Cardiac fibroblast (primary cell): ENCODE measurements at regions not wholly inside any gene's neighbourhood (a gene's known extent, or its start where the extent isn't known, plus 50 kb on each side); places are given as distances from the start of the nearest gene placed in this dataset.
"Not testable (repeated sequence)": the region's sequence is repeated elsewhere in the genome, so short reads cannot be mapped to it uniquely, and the experiment has no call there.

Source experiments
- DNase-seq, 2 donors: peaks; one replicate each; pipeline versions ENCODE4 v3.0.0 to v3.0.0-alpha.2; 2010; ENCODE audit warnings: low read depth in 2 of 2
- H3K4me3 ChIP-seq, 2 donors: replicated peaks in 1 of 2; 1 replicate in 1 of 2; 2 replicates in 1 of 2; pipeline ENCODE4 v1.5.1; 2011; ENCODE audit warnings: low read depth in 2 of 2, low read length in 2 of 2, mild to moderate bottlenecking in 2 of 2, moderate library complexity in 1 of 2
- TF ChIP-seq, protein P1 (sequence below): IDR thresholded peaks from one replicate; pipeline ENCODE4 v1.5.1; 2011; ENCODE audit warnings: low read depth, mild to moderate bottlenecking, low read length, inconsistent platforms

DNA sequence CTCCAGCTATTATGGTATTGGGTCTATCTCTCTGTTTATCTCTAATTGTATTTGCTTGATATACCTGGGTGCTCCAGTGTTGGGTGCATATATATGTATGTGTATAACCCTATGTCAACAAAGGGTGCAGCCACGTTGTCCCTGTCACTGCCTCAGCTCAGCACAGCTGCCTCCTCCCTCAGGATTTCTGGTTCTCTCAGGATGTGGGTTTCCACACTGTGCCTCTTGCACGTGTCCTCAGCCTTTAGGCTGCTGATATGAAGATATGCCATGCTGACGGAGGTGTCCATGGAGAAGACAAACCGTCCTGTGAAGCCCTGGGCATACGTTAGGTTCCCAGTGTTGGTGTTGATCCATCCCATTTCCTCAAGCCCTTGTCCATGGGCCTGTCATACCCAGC is 791.2 kb downstream of the TMEM121 start:
- TF ChIP-seq, protein P1, sequence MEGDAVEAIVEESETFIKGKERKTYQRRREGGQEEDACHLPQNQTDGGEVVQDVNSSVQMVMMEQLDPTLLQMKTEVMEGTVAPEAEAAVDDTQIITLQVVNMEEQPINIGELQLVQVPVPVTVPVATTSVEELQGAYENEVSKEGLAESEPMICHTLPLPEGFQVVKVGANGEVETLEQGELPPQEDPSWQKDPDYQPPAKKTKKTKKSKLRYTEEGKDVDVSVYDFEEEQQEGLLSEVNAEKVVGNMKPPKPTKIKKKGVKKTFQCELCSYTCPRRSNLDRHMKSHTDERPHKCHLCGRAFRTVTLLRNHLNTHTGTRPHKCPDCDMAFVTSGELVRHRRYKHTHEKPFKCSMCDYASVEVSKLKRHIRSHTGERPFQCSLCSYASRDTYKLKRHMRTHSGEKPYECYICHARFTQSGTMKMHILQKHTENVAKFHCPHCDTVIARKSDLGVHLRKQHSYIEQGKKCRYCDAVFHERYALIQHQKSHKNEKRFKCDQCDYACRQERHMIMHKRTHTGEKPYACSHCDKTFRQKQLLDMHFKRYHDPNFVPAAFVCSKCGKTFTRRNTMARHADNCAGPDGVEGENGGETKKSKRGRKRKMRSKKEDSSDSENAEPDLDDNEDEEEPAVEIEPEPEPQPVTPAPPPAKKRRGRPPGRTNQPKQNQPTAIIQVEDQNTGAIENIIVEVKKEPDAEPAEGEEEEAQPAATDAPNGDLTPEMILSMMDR: no peak
- no peak overlapping the region for H3K4me3 ChIP-seq
- no peak for DNase-seq

DNA sequence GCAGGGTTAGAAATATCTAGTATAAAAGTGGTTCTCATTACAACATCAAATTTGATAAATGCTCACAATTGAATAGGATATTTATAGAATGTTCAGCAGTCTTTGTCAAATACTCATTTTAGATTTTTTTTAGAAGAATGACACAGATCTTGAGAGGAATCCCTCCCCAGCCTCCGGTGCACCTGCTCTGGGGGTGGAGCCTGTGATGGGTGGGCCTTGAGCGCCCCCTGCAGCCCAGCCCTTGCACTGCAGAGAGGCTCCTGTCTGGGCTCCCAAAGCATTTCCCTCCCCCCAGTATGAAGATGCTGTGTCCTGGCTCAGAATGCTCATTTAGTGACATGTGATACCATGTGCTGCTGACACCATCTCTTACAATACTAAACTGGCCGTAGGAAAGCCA is 792.3 kb downstream of the TMEM121 start:
- DNase-seq: no peak
- TF ChIP-seq, protein P1: no peak
- H3K4me3 ChIP-seq: no peak overlapping the region

DNA sequence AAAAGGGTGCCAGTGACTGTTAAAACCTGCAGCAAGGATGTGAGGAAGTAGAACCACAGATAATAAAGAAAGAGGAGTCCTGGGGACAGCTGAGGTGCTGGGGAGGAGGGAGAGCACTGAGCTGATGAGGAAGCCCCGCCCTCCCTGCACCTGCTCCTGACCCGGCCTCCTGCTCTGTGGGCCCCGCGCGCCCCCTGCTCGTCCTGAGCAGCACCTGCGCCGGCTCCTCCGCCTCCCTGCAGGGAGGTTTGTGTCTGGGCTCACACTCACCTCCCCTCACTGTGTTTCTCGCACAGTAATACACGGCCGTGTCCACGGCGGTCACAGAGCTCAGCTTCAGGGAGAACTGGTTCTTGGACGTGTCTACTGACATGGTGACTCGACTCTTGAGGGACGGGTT is 797.6 kb downstream of the TMEM121 start:
- not testable (repeated sequence) for DNase-seq

DNA sequence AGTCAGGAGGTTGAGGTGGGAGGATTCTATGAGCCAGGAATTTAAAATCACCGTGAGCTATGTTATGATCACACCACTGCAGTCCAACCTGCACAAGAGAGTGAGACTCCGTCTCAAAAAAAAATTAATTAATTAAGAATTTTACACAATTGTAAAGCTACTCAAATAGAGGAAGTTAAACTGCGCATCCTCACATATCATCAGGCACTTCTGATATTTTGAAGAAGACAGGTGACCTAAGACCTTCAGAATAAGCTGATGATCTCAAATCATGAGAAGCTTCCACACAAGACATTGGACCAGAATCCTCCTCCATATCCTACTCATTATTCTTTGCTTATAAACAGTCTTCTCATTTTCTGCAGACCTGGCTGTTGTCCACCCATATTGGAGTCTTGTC is 800.9 kb downstream of the TMEM121 start:
- TF ChIP-seq, protein P1: no peak
- DNase-seq: no peak
- no peak overlapping the region for H3K4me3 ChIP-seq

More for the DNA sequence above, 797.6 kb downstream of the TMEM121 start:
- H3K4me3 ChIP-seq: not testable (repeated sequence)

DNA sequence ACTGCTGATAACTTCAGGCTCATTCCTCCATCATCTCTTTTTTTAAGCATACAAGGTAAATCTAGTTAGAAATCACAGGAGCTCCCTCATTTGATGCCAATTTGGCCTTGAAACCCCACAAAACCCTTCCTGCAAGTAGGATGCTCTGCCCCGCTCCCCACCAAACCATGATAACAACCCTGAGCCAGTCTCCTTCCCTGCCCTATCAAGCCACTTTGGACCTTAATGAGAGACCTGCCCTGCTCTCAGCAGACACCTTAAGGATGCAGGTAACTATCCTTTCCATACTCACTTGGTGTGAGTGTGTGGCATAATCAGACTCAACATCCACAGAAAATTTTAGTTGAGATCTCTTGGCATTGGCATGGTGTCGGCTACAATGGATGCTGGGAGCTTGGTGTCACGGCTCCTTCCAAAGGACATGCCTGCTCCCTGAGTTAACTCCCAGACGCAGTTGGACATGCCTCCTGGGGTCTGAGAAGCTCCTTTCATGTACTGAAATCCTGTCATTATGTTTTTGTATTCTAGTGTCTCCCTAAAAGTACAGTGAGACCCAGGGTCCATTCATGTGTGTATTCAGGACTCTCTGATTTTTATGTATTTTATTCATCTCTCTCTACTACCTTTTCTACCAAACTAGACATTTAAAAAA is 801.4 kb downstream of the TMEM121 start:
- not testable (repeated sequence) for H3K4me3 ChIP-seq, DNase-seq

DNA sequence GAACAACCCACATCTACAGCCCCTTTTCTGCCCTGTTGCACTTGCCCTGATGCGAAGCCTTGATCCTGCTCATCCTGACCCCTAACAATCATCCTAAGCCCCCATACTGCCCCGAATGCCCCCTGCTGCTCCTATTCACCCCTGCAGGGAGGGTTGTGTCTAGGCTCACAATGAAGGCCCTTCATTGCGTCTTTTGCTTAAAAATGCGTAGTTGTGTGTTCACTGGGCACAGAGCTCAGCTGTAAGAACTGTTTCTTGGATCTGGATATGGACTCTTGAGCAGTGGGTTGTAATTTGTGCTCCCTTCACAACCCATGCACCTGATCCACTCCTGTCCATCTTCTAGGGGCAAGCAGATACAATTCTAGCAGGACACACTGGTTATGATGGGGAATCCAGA is 802.9 kb downstream of the TMEM121 start:
- not testable (repeated sequence) for H3K4me3 ChIP-seq, DNase-seq

DNA sequence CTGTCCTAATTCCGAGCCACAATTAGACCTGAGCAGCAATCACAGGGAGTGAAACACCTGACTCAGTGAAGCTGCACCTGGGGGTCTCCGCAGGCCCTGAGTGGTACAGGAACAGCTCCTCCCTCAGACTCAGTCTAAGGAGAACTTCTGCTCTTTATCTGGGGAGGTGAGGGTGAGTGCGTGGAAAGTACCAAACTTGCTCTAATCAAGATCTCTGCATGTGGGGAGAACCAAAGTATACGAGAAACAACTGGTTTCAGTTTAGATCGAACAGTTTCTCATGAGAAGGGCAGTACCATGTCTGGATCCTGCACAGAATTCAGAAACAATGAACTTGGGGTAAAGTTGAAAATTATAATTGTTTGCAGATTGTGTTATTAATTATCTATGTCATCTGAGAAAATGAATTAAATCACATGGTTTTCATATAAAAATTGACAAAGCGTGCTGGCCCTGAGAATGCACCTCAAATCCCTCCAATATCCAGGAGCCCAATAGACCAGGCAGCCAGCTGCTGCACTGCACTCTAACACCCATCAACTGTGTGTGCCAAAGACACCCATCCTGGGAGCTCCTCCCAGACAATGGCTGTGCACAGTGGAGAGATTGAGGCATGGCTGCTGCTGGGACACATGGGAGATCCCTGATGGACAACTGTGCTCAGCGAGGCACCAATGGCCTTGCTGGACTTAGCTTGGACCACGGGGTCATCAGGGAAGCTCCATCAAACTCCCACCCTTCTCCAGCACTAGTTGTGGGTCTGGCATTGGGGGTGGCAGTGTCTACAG is 803.8 kb downstream of the TMEM121 start:
- H3K4me3 ChIP-seq, DNase-seq: not testable (repeated sequence)

DNA sequence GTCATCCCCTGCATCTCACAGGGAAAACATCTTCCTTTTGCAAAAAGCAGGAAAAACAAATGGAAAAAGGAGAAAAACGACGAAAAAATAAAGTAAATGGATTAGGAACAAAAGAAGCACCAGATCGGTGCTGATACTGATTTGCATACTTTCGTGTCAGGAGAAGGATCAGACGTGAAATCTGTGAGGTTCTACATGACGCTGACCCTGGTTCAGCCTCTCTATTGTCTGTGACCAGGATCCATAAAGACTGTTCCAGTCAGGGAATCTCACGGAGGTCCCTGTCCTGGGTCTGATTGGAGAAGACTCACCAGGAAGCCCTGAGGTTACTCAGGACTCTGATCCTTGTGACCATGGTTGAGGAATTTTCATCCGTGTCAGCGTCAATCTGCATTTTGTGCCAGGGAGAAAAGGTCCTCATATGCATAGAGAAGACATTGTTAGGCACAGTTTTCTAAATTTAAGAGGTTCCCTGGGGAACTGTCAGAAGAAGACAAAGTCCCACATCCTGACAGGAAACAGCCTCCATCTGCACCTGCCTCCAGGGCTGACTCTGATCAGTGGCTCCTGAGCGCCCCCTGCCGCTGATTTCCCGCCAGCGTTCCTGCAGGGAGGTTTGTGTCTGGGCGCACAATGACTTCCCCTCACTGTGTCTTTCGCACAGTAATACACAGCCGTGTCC is 808.2 kb downstream of the TMEM121 start:
- DNase-seq: not testable (repeated sequence)

DNA sequence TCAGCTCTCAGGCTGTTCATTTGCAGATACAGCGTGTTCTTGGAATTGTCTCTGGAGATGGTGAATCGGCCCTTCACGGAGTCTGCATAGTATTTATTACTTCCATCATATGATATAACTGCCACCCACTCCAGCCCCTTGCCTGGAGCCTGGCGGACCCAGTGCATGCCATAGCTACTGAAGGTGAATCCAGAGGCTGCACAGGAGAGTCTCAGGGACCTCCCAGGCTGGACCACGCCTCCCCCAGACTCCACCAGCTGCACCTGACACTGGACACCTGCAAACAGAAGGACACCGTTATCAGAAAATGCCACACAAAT is 808.7 kb downstream of the TMEM121 start:
- H3K4me3 ChIP-seq, DNase-seq: not testable (repeated sequence)

More for the DNA sequence above, 808.2 kb downstream of the TMEM121 start:
- H3K4me3 ChIP-seq: not testable (repeated sequence)

DNA sequence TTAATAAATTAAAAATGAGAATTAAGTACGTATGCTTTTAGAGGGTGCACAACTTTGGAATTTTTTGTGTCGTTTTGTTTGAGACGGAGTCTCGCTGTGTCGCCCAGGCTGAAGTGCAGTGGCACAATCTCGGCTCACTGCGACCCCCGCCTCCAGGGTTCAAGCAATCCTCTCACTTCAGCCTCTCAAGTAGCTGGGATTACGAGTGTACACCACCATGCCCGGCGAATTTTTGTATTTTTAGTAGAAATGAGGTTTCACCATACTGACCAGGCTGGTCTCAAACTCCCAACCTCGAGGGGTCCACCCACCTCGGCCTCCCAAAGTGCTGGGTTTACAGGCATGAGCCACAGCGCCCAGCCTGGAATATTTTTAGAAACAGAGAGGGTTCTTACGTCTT is 812.4 kb downstream of the TMEM121 start:
- H3K4me3 ChIP-seq: not testable (repeated sequence)

DNA sequence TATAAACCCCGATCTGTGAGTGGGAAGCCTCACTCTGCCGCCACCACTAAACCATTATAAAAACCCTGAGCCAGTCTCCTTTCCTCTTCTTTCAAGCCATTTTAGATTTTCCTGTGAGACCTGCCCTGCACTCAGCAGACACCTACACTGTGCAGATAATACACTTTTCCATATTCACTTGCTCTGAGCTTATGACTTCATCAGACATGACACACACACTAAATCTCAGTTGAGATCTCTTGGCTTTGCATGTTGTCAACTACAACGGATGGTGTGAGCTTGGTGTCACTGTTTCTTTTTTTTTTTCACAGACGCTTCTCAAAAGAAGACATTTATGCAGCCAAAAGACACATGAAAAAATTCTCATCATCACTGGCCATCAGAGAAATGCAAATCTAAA is 814.3 kb downstream of the TMEM121 start:
- not testable (repeated sequence) for H3K4me3 ChIP-seq, DNase-seq

More for the DNA sequence above, 812.4 kb downstream of the TMEM121 start:
- not testable (repeated sequence) for DNase-seq

DNA sequence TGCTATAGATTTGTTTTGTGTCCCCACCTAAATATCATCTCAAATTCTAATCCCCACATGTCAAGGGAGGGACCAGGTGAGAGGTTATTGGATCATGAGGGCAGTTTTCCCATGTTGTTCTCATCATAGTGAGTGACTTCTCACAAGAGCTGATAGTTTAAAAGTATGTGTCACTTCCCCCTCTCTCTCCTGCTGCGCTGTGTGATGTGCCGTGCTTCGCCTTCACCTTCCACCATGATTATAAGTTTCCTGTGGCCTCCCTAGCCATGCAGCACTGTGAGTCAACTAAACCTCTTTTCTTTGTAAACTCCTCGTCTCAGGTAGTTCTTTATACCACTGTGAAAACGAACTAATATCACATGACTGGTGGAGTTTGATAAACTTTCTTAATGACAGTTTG is 814.8 kb downstream of the TMEM121 start:
- DNase-seq, H3K4me3 ChIP-seq: not testable (repeated sequence)
